PC-3 (cell line): ENCODE measurements at regions not wholly inside any gene's neighbourhood (a gene's known extent, or its start where the extent isn't known, plus 50 kb on each side); places are given as distances from the start of the nearest gene placed in this dataset.

Experiments
- ATAC-seq: fragments of 200-7000 bp; cut with Tn5 transposase; 2 replicates; pipeline ENCODE4 v1.9.1; 2020; ENCODE audit warnings: mild to moderate bottlenecking, moderate library complexity
- BruUV-seq: library from RNA; stranded (reverse); fragments of 400-500 nt; replicated peaks from 2 replicates; lab custom pipeline; 2021; lab: Mats Ljungman, UMichigan
- CTCF ChIA-PET: fragments of 300-600 bp; sonication (Branson Sonifier 250); formaldehyde crosslinking; loops from one replicate; lab custom pipeline; 2022; ENCODE audit warnings: antibody characterized with exemption; lab: Charles Lee
- POLR2A ChIA-PET: fragments of 300-600 bp; sonication (Branson Sonifier 250); formaldehyde crosslinking; loops from one replicate; lab custom pipeline; 2022; ENCODE audit warnings: antibody characterized with exemption; ENCODE audit not compliant: unreplicated experiment; lab: Charles Lee
- DNase-seq: peaks from one replicate; pipeline ENCODE4 v3.0.0-alpha.2; 2015
- H2AFZ ChIP-seq: fragments of 300-600 bp; sonication (generic); 2 replicates; pipeline ENCODE4 v1.6.0; 2016; ENCODE audit warnings: antibody characterized with exemption, low read length
- H3F3A ChIP-seq: fragments of 300-600 bp; sonication (generic); one replicate; pipeline ENCODE4 v1.6.0; 2017; ENCODE audit warnings: antibody characterized with exemption, low read length, control low read depth, mild to moderate bottlenecking; ENCODE audit not compliant: unreplicated experiment
- H3K27ac ChIP-seq: fragments of 300-600 bp; sonication (generic); 2 replicates; pipeline ENCODE4 v1.5.1; 2016; ENCODE audit warnings: mild to moderate bottlenecking, low read length
- H3K27me3 ChIP-seq: fragments of 300-600 bp; sonication (generic); 2 replicates; pipeline ENCODE4 v1.6.1; 2016; ENCODE audit warnings: low read length, mixed read lengths
- H3K36me3 ChIP-seq: fragments of 300-600 bp; sonication (generic); 2 replicates; pipeline ENCODE4 v1.6.1; 2016; ENCODE audit warnings: low read depth, mixed run types, low read length, mixed read lengths
- H3K4me1 ChIP-seq: fragments of 300-600 bp; sonication (generic); 2 replicates; pipeline ENCODE4 v1.5.1; 2016; ENCODE audit warnings: low read length; ENCODE audit not compliant: insufficient read depth
- H3K4me2 ChIP-seq: fragments of 300-600 bp; sonication (generic); 2 replicates; pipeline ENCODE4 v1.6.0; 2016; ENCODE audit warnings: low read length
- H3K4me3 ChIP-seq: fragments of 300-600 bp; sonication (generic); 2 replicates; pipeline ENCODE4 v1.5.1; 2016; ENCODE audit warnings: mild to moderate bottlenecking, low read length, mixed read lengths
- H3K79me2 ChIP-seq: fragments of 300-600 bp; sonication (generic); 2 replicates; pipeline ENCODE4 v1.6.1; 2017; ENCODE audit warnings: low read length, mixed read lengths
- H3K9ac ChIP-seq: fragments of 300-600 bp; sonication (generic); 2 replicates; pipeline ENCODE4 v1.6.0; 2016; ENCODE audit warnings: mild to moderate bottlenecking, low read length
- H3K9me2 ChIP-seq: fragments of 300-600 bp; sonication (generic); replicated peaks from 2 replicates; pipeline ENCODE4 v1.6.1; 2016; ENCODE audit warnings: mixed run types, low read length, mixed read lengths
- H3K9me3 ChIP-seq: fragments of 300-600 bp; sonication (generic); 2 replicates; pipeline ENCODE4 v1.6.1; 2016; ENCODE audit warnings: low read length, mixed read lengths
- H4K20me1 ChIP-seq: fragments of 300-600 bp; sonication (generic); 2 replicates; pipeline ENCODE4 v1.6.1; 2016; ENCODE audit warnings: low read length, mixed read lengths
- CTCF ChIP-seq: fragments of 300-600 bp; sonication (generic); conservative IDR thresholded peaks from 2 replicates; pipeline ENCODE4 v1.5.1; 2017; ENCODE audit warnings: antibody characterized with exemption, low read depth, mild to moderate bottlenecking, low read length
- EZH2 ChIP-seq: fragments of 300-600 bp; sonication (generic); IDR thresholded peaks from one replicate; pipeline ENCODE4 v1.6.1; 2017; ENCODE audit warnings: antibody characterized with exemption, mild to moderate bottlenecking, low read length; ENCODE audit not compliant: unreplicated experiment
- EZH2phosphoT487 ChIP-seq: fragments of 300-600 bp; sonication (generic); IDR thresholded peaks from 2 replicates; pipeline ENCODE4 v1.6.1; 2018; ENCODE audit warnings: mild to moderate bottlenecking, antibody characterized with exemption, low read length, borderline replicate concordance
- intact Hi-C: fragments of 100-400 bp; cut with micrococcal nuclease; formaldehyde crosslinking; loops from 2 replicates; pipeline ENCODE4 v1.9.0; 2023

GRCh38 chr10:63027531-63027930 is 105.6 kb upstream of the NRBF2 start:
- H3K79me2 ChIP-seq = no peaks in the 10 kb centered on the region
- intact Hi-C loops = no loop called here
- no peaks in the 10 kb centered on the region for H3K9me3 ChIP-seq
- no peaks in the 10 kb centered on the region for H3K36me3 ChIP-seq
- H3K27ac ChIP-seq = no peak overlapping the region
- H3K9me2 ChIP-seq = no peaks in the 10 kb centered on the region
- ChIA-PET CTCF (no interaction called here), POLR2A (interaction anchor here (0.7 kb wide), 1 partner anchor 36 kb away, joined by 4 read pairs; no protein-coding TSS in a partner anchor)
- H4K20me1 ChIP-seq = no peaks in the 10 kb centered on the region
- ATAC-seq (no peak), DNase-seq (no peak)
- H3K4me3 ChIP-seq = no peak overlapping the region
- TF ChIP-seq CTCF = no peak
- no peak for TF ChIP-seq EZH2phosphoT487
- TF ChIP-seq EZH2 = no peak
- no TSS peak for BruUV-seq
- no peaks in the 10 kb centered on the region for H3K27me3 ChIP-seq
- no peak overlapping the region for H3K9ac ChIP-seq
- no peaks in the 10 kb centered on the region for H3F3A ChIP-seq
- H3K4me2 ChIP-seq = no peak overlapping the region
- 0 out of 2 replicates have a peak overlapping the region, but pooled peaks have one; percentile 0 for H2AFZ ChIP-seq
- H3K4me1 ChIP-seq = no peaks in the 10 kb centered on the region

- no peaks in the 10 kb centered on the region for H3K27me3 ChIP-seq
- H3K9ac ChIP-seq = no peak overlapping the region
- H3F3A ChIP-seq = no peaks in the 10 kb centered on the region
- BruUV-seq = no TSS peak
- no peak for TF ChIP-seq CTCF
- TF ChIP-seq EZH2phosphoT487 = no peak
- TF ChIP-seq EZH2 = no peak
- no peaks in the 10 kb centered on the region for H3K36me3 ChIP-seq
- H3K9me3 ChIP-seq = no peaks in the 10 kb centered on the region
- H3K79me2 ChIP-seq = no peaks in the 10 kb centered on the region
- H3K4me1 ChIP-seq = no peaks in the 10 kb centered on the region
- no peak overlapping the region for H3K4me3 ChIP-seq
- DNase-seq (no peak), ATAC-seq (no peak)
- H3K9me2 ChIP-seq = no peaks in the 10 kb centered on the region
- intact Hi-C loops = no loop called here
- CTCF ChIA-PET = no interaction called here
- H3K4me2 ChIP-seq = no peak overlapping the region
- H3K27ac ChIP-seq = no peak overlapping the region
- H4K20me1 ChIP-seq = no peaks in the 10 kb centered on the region
- POLR2A ChIA-PET = no interaction called here
- no peak overlapping the region for H2AFZ ChIP-seq
These were observed 111.9 kb upstream of the NRBF2 start for GRCh38 chr10:63021225-63021624.

- ChIA-PET POLR2A (no interaction called here), CTCF (no interaction called here)
- intact Hi-C loops = no loop called here
- Histone ChIP-seq H4K20me1 (no peaks in the 10 kb centered on the region), H3K4me2 (no peak overlapping the region), H3K79me2 (no peaks in the 10 kb centered on the region), H3K36me3 (no peaks in the 10 kb centered on the region), H2AFZ (no peak overlapping the region), H3K4me1 (no peaks in the 10 kb centered on the region), H3K9me3 (no peaks in the 10 kb centered on the region), H3K9me2 (no peaks in the 10 kb centered on the region), H3F3A (no peaks in the 10 kb centered on the region), H3K4me3 (no peak overlapping the region), H3K27ac (no peak overlapping the region), H3K9ac (no peak overlapping the region), H3K27me3 (no peaks in the 10 kb centered on the region)
- no peak for DNase-seq
- TF ChIP-seq EZH2 (no peak), EZH2phosphoT487 (no peak), CTCF (no peak)
- no TSS peak for BruUV-seq
- no peak for ATAC-seq
These were observed 119.4 kb upstream of the NRBF2 start for GRCh38 chr10:63013755-63014154.
